HEK293 (cell line): ENCODE measurements at regions not wholly inside any gene's neighbourhood (a gene's known extent, or its start where the extent isn't known, plus 50 kb on each side); places are given as distances from the start of the nearest gene placed in this dataset.

Experiments
- CTCF ChIA-PET: fragments of 350-600 bp; formaldehyde crosslinking; extraction: SDS; loops from one replicate; lab custom pipeline; 2021; ENCODE audit warnings: antibody characterized with exemption; lab: Yijun Ruan, JAX
- POLR2A ChIA-PET: fragments of 300-600 bp; formaldehyde crosslinking; extraction: SDS; loops from one replicate; lab custom pipeline; 2020; ENCODE audit warnings: antibody characterized with exemption, inconsistent platforms; lab: Yijun Ruan, JAX
- H3K27ac ChIP-seq: fragments of 200-500 bp; sonication (Bioruptor generic); 2 replicates; pipeline ENCODE4 v1.5.1; 2014; ENCODE audit warnings: low read depth, low read length, control low read depth, inconsistent platforms; ENCODE audit errors: extremely low read depth
- H3K36me3 ChIP-seq, 2 experiments: fragments of 200-500 bp in 1 of 2; sonication (Bioruptor generic) in 1 of 2; 1 replicate in 1 of 2; 2 replicates in 1 of 2; pipeline ENCODE4 v1.5.1; 2014 to 2017; ENCODE audit warnings: inconsistent platforms in 2 of 2, low read length in 2 of 2; ENCODE audit not compliant: control insufficient read depth in 2 of 2, insufficient read depth in 1 of 2
- H3K4me1 ChIP-seq: fragments of 200-500 bp; sonication (Bioruptor generic); 2 replicates; pipeline ENCODE4 v1.5.1; 2014; ENCODE audit warnings: mild to moderate bottlenecking, low read length, inconsistent platforms; ENCODE audit not compliant: control insufficient read depth, insufficient read depth
- H3K4me3 ChIP-seq: 2 replicates; pipeline ENCODE4 v1.5.1; 2011; ENCODE audit warnings: low read depth, mild to moderate bottlenecking, control low read depth, low read length, moderate library complexity
- H3K9me3 ChIP-seq: fragments of 200-500 bp; sonication (Bioruptor generic); 2 replicates; pipeline ENCODE4 v1.5.1; 2014; ENCODE audit warnings: low read depth, low read length, inconsistent platforms; ENCODE audit not compliant: control insufficient read depth, insufficient read depth
- ATF2 ChIP-seq: fragments of 450-650 bp; formaldehyde crosslinking; IDR thresholded peaks from 2 replicates; pipeline ENCODE4 v1.5.1; 2016; ENCODE audit warnings: missing biosample characterization, missing genetic modification characterization, low read depth
- BCL11A ChIP-seq: fragments of 450-650 bp; formaldehyde crosslinking; IDR thresholded peaks from 2 replicates; pipeline ENCODE4 v1.5.1; 2016; ENCODE audit warnings: low read depth, missing biosample characterization, missing genetic modification characterization
- FEZF1 ChIP-seq: fragments of 450-650 bp; formaldehyde crosslinking; IDR thresholded peaks from 2 replicates; pipeline ENCODE4 v1.5.1; 2016; ENCODE audit warnings: missing biosample characterization, missing genetic modification characterization
- GFI1B ChIP-seq: fragments of 450-650 bp; formaldehyde crosslinking; IDR thresholded peaks from 2 replicates; pipeline ENCODE4 v1.5.1; 2016; ENCODE audit warnings: missing biosample characterization, missing genetic modification characterization
- MEIS1 ChIP-seq: sonication (generic); formaldehyde crosslinking; IDR thresholded peaks from 2 replicates; pipeline ENCODE4 v1.8.1; 2022; ENCODE audit warnings: missing genetic modification reagents, mild to moderate bottlenecking, borderline replicate concordance
- SCRT1 ChIP-seq: fragments of 450-650 bp; formaldehyde crosslinking; IDR thresholded peaks from 2 replicates; pipeline ENCODE4 v1.5.1; 2016; ENCODE audit warnings: missing biosample characterization, missing genetic modification characterization, borderline replicate concordance
- ZBTB8A ChIP-seq: fragments of 450-650 bp; formaldehyde crosslinking; IDR thresholded peaks from 2 replicates; pipeline ENCODE4 v1.5.1; 2016; ENCODE audit warnings: missing biosample characterization, missing genetic modification characterization
- ZNF140 ChIP-seq: fragments of 450-650 bp; formaldehyde crosslinking; IDR thresholded peaks from 2 replicates; pipeline ENCODE4 v1.5.1; 2016; ENCODE audit warnings: missing biosample characterization, missing genetic modification characterization
- ZNF169 ChIP-seq: fragments of 450-650 bp; formaldehyde crosslinking; IDR thresholded peaks from 2 replicates; pipeline ENCODE4 v1.5.1; 2016; ENCODE audit warnings: missing biosample characterization, missing genetic modification characterization
- ZNF175 ChIP-seq: fragments of 450-650 bp; formaldehyde crosslinking; IDR thresholded peaks from 2 replicates; pipeline ENCODE4 v1.5.1; 2016; ENCODE audit warnings: missing biosample characterization, missing genetic modification characterization
- ZNF184 ChIP-seq: fragments of 450-650 bp; IDR thresholded peaks from 2 replicates; pipeline ENCODE4 v1.5.1; 2018; ENCODE audit warnings: missing biosample characterization, mild to moderate bottlenecking, missing genetic modification characterization
- ZNF239 ChIP-seq: fragments of 450-650 bp; formaldehyde crosslinking; IDR thresholded peaks from 2 replicates; pipeline ENCODE4 v1.5.1; 2016; ENCODE audit warnings: missing biosample characterization, missing genetic modification characterization
- ZNF274 ChIP-seq, 2 experiments: fragments of 200-500 bp in 1 of 2; fragments of 450-650 bp in 1 of 2; sonication (Bioruptor generic) in 1 of 2; formaldehyde crosslinking in 1 of 2; IDR thresholded peaks; 2 replicates each; pipeline versions ENCODE4 v1.5.1 to v1.6.1; 2014 to 2016; ENCODE audit warnings: borderline replicate concordance in 1 of 2, inconsistent platforms in 1 of 2, low read length in 1 of 2, missing biosample characterization in 1 of 2, missing genetic modification characterization in 1 of 2
- ZNF354C ChIP-seq: fragments of 450-650 bp; formaldehyde crosslinking; IDR thresholded peaks from 2 replicates; pipeline ENCODE4 v1.5.1; 2016; ENCODE audit warnings: missing biosample characterization, missing genetic modification characterization, low read depth, borderline replicate concordance
- ZNF423 ChIP-seq: fragments of 450-650 bp; formaldehyde crosslinking; IDR thresholded peaks from 2 replicates; pipeline ENCODE4 v1.5.1; 2016; ENCODE audit warnings: missing biosample characterization, missing genetic modification characterization
- ZNF426 ChIP-seq: fragments of 450-650 bp; formaldehyde crosslinking; IDR thresholded peaks from 2 replicates; pipeline ENCODE4 v1.5.1; 2017; ENCODE audit warnings: missing biosample characterization, missing genetic modification characterization, mild to moderate bottlenecking, inconsistent platforms, moderate library complexity
- ZNF510 ChIP-seq: fragments of 450-650 bp; formaldehyde crosslinking; IDR thresholded peaks from 2 replicates; pipeline ENCODE4 v1.5.1; 2018; ENCODE audit warnings: mild to moderate bottlenecking, missing genetic modification characterization, missing biosample characterization; ENCODE audit not compliant: insufficient replicate concordance
- ZNF544 ChIP-seq: fragments of 450-650 bp; formaldehyde crosslinking; IDR thresholded peaks from 2 replicates; pipeline ENCODE4 v1.5.0; 2017; ENCODE audit warnings: missing biosample characterization, missing genetic modification characterization
- ZNF571 ChIP-seq: fragments of 450-650 bp; formaldehyde crosslinking; IDR thresholded peaks from 2 replicates; pipeline ENCODE4 v1.5.0; 2017; ENCODE audit warnings: missing biosample characterization, missing genetic modification characterization
- ZNF629 ChIP-seq: fragments of 450-650 bp; formaldehyde crosslinking; IDR thresholded peaks from 2 replicates; pipeline ENCODE4 v1.5.1; 2017; ENCODE audit warnings: missing biosample characterization, missing genetic modification characterization
- ZNF677 ChIP-seq: fragments of 450-650 bp; IDR thresholded peaks from 2 replicates; pipeline ENCODE4 v1.5.0; 2018; ENCODE audit warnings: missing biosample characterization, mild to moderate bottlenecking, missing genetic modification characterization, moderate library complexity
- ZNF701 ChIP-seq: fragments of 450-650 bp; formaldehyde crosslinking; IDR thresholded peaks from 2 replicates; pipeline ENCODE4 v1.5.1; 2016; ENCODE audit warnings: missing biosample characterization, missing genetic modification characterization
- ZNF837 ChIP-seq: fragments of 450-650 bp; formaldehyde crosslinking; IDR thresholded peaks from 2 replicates; pipeline ENCODE4 v1.5.1; 2016; ENCODE audit warnings: missing biosample characterization, missing genetic modification characterization
- TF ChIP-seq, protein P1 (sequence below): fragments of 450-650 bp; formaldehyde crosslinking; conservative IDR thresholded peaks from 2 replicates; pipeline ENCODE4 v1.5.1; 2016; ENCODE audit warnings: low read depth, missing biosample characterization, missing genetic modification characterization

DNA sequence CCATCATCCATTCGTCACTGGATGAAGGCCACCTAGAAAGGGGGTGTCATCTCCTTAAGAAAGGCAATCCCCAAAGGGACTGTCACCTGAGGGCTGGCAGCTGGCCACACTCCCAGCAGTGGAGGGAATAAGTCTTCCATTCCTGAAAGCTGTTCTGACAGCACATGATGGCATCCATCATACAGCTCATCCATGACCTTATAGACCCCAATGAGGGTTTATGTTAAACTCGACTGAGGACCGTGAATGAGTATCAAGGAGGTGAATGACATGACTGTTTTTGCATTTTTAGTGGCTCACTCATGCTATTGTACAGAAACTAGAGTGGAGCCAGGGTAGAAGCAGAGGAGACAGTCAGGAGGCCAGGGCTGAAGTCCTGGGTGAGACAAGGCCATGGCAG, 203.1 kb upstream of the CNR1 start:
- H3K4me1 ChIP-seq, result no peaks in the 10 kb centered on the region
- no peak for TF ChIP-seq ZNF544 (tag by site-specific recombination)
- no peak for TF ChIP-seq ZNF571 (tag by site-specific recombination)
- no peak for TF ChIP-seq ZNF184 (tag by site-specific recombination)
- no peak for TF ChIP-seq ZNF837
- no peak for TF ChIP-seq ZNF701
- TF ChIP-seq ZNF510, result no peak
- no peak for TF ChIP-seq ATF2 (tag by site-specific recombination)
- TF ChIP-seq MEIS1 (CRISPR knock-in tag), result no peak
- no peak for TF ChIP-seq ZNF423 (tag by site-specific recombination)
- no peak for TF ChIP-seq BCL11A
- no peak for TF ChIP-seq ZNF677 (tag by site-specific recombination)
- TF ChIP-seq ZNF354C (tag by site-specific recombination), result no peak
- no peak for TF ChIP-seq ZBTB8A (tag by site-specific recombination)
- no peak for TF ChIP-seq ZNF239 (tag by site-specific recombination)
- TF ChIP-seq GFI1B (tag by site-specific recombination), result no peak
- no peak for TF ChIP-seq ZNF274 (IDR thresholded peaks at IDR 0.05; ENCODE audit: low read length)
- TF ChIP-seq ZNF274 (tag by site-specific recombination; IDR thresholded peaks at IDR 0.05; ENCODE audit: borderline replicate concordance), result no peak
- no peak for TF ChIP-seq ZNF140
- TF ChIP-seq SCRT1 (tag by site-specific recombination), result no peak
- TF ChIP-seq, protein P1, sequence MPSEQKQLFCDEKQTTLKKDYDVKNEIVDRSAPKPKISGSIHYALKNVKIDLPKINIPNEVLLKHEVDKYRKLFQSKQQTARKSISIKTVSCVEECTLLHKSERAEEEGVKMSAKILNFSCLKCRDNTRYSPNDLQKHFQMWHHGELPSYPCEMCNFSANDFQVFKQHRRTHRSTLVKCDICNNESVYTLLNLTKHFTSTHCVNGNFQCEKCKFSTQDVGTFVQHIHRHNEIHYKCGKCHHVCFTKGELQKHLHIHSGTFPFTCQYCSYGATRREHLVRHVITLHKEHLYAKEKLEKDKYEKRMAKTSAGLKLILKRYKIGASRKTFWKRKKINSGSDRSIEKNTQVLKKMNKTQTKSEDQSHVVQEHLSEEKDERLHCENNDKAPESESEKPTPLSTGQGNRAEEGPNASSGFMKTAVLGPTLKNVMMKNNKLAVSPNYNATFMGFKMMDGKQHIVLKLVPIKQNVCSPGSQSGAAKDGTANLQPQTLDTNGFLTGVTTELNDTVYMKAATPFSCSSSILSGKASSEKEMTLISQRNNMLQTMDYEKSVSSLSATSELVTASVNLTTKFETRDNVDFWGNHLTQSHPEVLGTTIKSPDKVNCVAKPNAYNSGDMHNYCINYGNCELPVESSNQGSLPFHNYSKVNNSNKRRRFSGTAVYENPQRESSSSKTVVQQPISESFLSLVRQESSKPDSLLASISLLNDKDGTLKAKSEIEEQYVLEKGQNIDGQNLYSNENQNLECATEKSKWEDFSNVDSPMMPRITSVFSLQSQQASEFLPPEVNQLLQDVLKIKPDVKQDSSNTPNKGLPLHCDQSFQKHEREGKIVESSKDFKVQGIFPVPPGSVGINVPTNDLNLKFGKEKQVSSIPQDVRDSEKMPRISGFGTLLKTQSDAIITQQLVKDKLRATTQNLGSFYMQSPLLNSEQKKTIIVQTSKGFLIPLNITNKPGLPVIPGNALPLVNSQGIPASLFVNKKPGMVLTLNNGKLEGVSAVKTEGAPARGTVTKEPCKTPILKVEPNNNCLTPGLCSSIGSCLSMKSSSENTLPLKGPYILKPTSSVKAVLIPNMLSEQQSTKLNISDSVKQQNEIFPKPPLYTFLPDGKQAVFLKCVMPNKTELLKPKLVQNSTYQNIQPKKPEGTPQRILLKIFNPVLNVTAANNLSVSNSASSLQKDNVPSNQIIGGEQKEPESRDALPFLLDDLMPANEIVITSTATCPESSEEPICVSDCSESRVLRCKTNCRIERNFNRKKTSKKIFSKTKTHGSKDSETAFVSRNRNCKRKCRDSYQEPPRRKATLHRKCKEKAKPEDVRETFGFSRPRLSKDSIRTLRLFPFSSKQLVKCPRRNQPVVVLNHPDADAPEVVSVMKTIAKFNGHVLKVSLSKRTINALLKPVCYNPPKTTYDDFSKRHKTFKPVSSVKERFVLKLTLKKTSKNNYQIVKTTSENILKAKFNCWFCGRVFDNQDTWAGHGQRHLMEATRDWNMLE (tag by site-specific recombination), result no peak
- H3K4me3 ChIP-seq, result no peak overlapping the region
- no peaks in the 10 kb centered on the region for H3K36me3 ChIP-seq
- CTCF ChIA-PET, result interaction anchor here (1.0 to 1.3 kb wide), 2 partner anchors 10 to 15 kb away, joined by 3 to 4 read pairs; no protein-coding TSS in a partner anchor
- no peak overlapping the region for H3K27ac ChIP-seq
- POLR2A ChIA-PET, result no interaction called here
- H3K9me3 ChIP-seq, result no peaks in the 10 kb centered on the region

GRCh38 chr6:88368071-88368787, 202.1 kb upstream of the CNR1 start:
- Histone ChIP-seq H3K4me3 (no peak overlapping the region), H3K36me3 (no peaks in the 10 kb centered on the region), H3K4me1 (no peaks in the 10 kb centered on the region), H3K27ac (no peak overlapping the region), H3K9me3 (no peaks in the 10 kb centered on the region)
- ChIA-PET CTCF (interaction anchor here (1.0 kb wide), 1 partner anchor 16 kb away, joined by 4 read pairs; no protein-coding TSS in a partner anchor), POLR2A (no interaction called here)
- no peak for TF ChIP-seq ZNF175 (tag by site-specific recombination)
- no peak for TF ChIP-seq FEZF1
- no peak for TF ChIP-seq ZNF629 (tag by site-specific recombination)
- TF ChIP-seq ZNF426 (tag by site-specific recombination), result no peak
- no peak for TF ChIP-seq ZNF169 (tag by site-specific recombination)
- TF ChIP-seq, all 188 proteins: peak for 0
